GM19397 (cell line): ENCODE measurements at regions not wholly inside any gene's neighbourhood (a gene's known extent, or its start where the extent isn't known, plus 50 kb on each side); places are given as distances from the start of the nearest gene placed in this dataset.

Experiments
- ATAC-seq: cut with Tn5 transposase; IDR thresholded peaks from one replicate; pipeline ENCODE4 v1.9.1; 2021; ENCODE audit warnings: mild to moderate bottlenecking, moderate library complexity; ENCODE audit not compliant: unreplicated experiment

- ATAC-seq = no peak
Measured at GRCh38 chr20:60963146-60963545, 288.9 kb upstream of the CDH4 start.

- no peak for ATAC-seq
Measured at GRCh38 chr20:60964911-60965310, 287.1 kb upstream of the CDH4 start.

GRCh38 chr20:60966031-60966430, 286.0 kb upstream of the CDH4 start:
- ATAC-seq = no peak

GRCh38 chr20:60966766-60967165, 285.3 kb upstream of the CDH4 start:
- no peak for ATAC-seq

- no peak for ATAC-seq
Measured at GRCh38 chr20:60967431-60968316, 284.4 kb upstream of the CDH4 start.

- no peak for ATAC-seq
Measured at GRCh38 chr20:60968853-60969720, 283.0 kb upstream of the CDH4 start.

- ATAC-seq = no peak
Measured at GRCh38 chr20:60970601-60971000, 281.5 kb upstream of the CDH4 start.

- no peak for ATAC-seq
Measured at GRCh38 chr20:60974022-60974421, 278.0 kb upstream of the CDH4 start.

- ATAC-seq = no peak
Measured at GRCh38 chr20:60974441-60974945, 277.6 kb upstream of the CDH4 start.

- no peak for ATAC-seq
Measured at GRCh38 chr20:60976139-60976538, 275.9 kb upstream of the CDH4 start.

GRCh38 chr20:60976913-60977312, 275.1 kb upstream of the CDH4 start:
- no peak for ATAC-seq

- no peak for ATAC-seq
Measured at GRCh38 chr20:60977901-60978300, 274.2 kb upstream of the CDH4 start.

- ATAC-seq = no peak
Measured at GRCh38 chr20:60984666-60985065, 267.4 kb upstream of the CDH4 start.

GRCh38 chr20:60986506-60987156, 265.4 kb upstream of the CDH4 start:
- ATAC-seq = no peak

- no peak for ATAC-seq
Measured at GRCh38 chr20:60990061-60990460, 262.0 kb upstream of the CDH4 start.

- ATAC-seq = no peak
Measured at GRCh38 chr20:60990643-60991042, 261.4 kb upstream of the CDH4 start.

- no peak for ATAC-seq
Measured at GRCh38 chr20:60993433-60994044, 258.5 kb upstream of the CDH4 start.

- ATAC-seq = no peak
Measured at GRCh38 chr20:60999250-60999649, 252.8 kb upstream of the CDH4 start.

GRCh38 chr20:61002090-61002489, 250.0 kb upstream of the CDH4 start:
- no peak for ATAC-seq

GRCh38 chr20:61014491-61014890, 237.6 kb upstream of the CDH4 start:
- no peak for ATAC-seq

GRCh38 chr20:61015602-61016001, 236.5 kb upstream of the CDH4 start:
- no peak for ATAC-seq
